ENCODE measurements at regions not wholly inside any gene's neighbourhood (a gene's known extent, or its start where the extent isn't known, plus 50 kb on each side); places are given as distances from the start of the nearest gene placed in this dataset.
"Not testable (repeated sequence)": the region's sequence is repeated elsewhere in the genome, so short reads cannot be mapped to it uniquely, and the experiment has no call there.

DNA sequence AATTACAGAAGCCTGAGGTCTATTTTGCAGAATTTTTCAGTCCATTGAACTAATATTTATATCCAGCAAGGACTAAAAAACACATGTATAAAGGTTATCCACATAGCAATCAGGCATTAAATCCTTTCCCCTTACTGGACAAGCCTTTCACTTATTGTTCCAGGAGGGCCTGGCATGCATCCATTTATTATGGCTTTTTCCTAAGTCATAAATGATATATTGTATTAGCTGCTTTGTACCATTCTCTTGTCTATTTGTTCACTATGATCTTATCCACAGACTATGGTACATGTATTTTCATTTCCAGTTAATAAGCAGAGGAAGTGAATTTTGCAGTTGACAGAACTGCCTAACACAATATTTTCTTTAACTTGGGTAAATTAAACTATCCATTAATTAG, 105.4 kb upstream of the ANK2 start:
- DNase-seq (ENCODE audit: low spot score): no peak

DNA sequence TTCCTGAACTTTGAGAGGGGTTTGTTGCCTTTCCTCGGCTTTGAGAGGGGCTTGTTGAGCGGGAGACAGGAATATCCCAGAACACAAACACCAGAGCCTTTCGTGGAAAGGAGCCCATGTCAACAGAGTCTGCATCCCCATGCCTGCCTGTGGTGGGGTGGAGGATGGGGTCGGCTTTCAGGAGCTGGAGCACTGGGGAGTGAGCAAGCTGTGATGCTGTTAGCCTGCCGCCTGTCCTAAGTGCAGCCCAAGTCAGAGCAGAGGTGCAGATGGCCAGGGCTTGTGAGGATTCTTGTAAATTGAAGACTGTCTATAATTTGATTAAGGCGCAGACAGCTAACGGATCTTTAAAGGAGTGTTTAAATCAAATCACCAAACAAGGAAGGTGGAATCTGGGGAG, 103.3 kb upstream of the ANK2 start:
- no peak for DNase-seq (ENCODE audit: low spot score)

DNA sequence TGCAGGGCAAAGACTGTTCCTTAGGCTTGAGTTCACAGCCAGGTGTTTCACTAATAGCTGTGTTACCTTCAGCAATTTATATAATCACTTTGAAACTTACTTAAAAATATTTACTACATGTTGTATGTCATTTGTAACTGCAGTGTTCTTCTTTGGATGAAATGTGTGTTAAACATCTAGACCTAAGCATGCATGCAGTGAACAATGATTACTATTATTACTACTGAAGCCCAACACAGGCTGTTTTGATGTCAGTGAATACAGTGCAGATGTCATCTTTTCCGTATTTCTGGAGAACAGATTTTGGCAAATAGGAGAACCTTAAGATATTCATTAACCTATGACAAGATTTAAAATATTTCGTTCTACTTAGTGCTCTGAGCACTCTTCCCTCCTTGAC, 101.8 kb upstream of the ANK2 start:
- no peak for DNase-seq (ENCODE audit: low spot score)

DNA sequence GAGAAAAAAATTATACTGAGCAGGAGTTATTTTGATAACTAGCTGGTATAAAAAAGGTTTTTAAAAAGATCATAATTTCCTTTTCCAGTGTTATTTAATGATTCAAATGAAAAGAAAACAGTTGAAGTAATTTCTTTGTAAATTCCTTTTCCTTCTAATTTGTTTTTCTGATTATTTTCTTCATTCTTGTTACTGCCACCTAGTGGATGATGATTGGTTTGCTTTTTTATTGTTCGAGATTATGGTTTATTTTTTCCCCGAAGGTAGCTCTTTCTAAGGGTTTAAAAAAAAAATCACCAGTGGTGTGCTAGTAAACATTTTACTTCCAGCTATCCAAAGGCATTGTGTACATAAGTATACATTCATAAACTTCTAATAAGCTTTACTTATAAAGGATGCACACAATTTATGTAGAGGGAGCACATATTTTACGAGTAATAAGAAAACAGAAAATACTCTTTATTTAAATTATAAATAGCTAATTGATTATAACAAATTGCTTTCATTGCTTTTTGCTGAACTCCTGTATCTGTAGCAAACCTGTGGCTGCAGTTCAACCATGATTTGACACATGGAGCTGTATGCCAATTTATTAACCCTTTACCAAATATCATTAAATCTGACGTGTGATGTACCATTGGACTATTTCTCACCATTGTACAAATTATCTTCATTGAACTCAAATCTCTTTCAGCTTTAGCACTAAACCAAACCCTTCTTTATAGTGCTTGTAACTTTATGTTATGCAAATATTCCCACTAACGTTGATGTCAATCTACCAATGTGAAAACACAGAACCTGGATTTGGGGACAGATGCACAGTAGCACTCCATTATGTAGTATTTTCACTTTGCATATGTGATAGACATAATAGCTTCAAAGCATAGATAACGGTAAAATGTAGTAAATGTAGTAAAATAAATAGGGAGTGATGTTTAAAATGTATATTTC, 97.8 kb upstream of the ANK2 start:
- DNase-seq (ENCODE audit: low spot score): peak; percentile 34

DNA sequence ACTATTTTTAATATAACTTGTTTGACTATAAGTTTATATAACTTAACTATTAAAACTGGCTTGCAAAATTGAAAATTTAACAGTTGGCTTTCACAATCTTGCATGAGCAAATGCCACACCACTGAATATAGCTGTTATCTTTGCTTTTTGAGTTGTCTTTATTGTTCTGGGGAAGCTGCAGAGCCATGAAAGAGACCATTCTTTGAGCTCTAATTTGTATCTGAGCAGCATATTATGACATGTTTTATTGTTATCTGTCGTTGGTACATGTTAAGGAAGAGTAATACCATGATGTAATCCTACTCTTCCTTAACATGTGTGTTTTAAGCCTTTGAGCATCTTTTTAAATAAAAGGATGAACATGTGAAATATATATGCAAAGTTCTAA, 97.1 kb upstream of the ANK2 start:
- DNase-seq (ENCODE audit: low spot score): no peak

DNA sequence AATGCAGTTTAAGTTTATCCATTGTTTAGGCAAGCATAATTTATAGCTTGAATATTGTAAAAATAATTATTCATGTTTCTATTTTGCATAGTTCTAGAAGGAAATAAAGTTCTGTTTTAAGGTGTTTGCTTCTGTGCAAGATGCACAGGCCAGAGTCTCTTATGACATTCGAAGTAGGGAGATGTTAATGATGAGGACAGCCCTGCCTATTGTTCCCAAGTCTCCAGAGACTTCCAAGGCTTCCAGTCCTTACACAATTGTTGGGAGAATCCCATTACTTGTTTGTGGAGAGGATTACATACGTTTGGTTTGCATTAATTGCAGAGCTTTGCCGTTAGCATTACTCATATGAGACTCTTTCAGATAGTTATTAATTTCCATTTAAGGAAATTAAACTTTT, 96.2 kb upstream of the ANK2 start:
- DNase-seq (ENCODE audit: low spot score): no peak

DNA sequence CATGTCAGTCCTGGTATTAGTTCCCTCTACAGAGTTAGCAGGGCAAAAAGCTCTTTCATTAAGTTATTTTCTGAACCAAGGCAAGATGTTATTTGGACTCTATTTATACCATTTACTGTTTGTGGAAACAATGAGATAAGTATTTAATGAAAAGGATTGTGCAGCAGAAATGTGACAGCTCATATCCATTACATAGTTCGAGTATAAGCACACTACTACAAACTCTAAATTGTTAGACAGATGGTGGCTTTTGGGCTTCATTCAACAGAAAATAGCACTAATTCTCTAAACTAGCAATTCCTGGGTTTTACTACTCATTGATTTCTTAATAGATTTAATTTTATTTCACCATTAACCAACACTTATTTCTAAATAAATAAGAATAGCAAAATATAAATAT, 95.2 kb upstream of the ANK2 start:
- DNase-seq (ENCODE audit: low spot score): no peak

DNA sequence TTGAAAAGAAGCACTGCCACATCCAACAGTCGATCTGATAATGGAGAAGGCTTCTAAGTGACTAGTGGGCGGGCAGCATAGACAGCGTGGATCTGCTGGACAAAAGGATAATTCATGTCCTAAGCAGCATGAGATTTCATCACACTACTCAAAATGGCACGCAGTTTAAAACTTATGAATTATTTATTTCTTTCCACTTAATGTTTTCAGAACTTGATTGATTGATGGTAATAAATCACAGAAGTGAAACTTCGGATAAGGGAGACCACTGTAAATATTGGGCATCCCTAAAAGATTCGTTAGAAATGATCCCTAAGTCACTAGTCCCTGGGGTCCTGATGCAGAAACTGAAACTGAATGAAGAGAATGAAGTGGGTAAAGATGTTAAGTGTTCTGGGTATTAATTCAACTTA, 93.0 kb upstream of the ANK2 start:
- no peak for DNase-seq (ENCODE audit: low spot score)

DNA sequence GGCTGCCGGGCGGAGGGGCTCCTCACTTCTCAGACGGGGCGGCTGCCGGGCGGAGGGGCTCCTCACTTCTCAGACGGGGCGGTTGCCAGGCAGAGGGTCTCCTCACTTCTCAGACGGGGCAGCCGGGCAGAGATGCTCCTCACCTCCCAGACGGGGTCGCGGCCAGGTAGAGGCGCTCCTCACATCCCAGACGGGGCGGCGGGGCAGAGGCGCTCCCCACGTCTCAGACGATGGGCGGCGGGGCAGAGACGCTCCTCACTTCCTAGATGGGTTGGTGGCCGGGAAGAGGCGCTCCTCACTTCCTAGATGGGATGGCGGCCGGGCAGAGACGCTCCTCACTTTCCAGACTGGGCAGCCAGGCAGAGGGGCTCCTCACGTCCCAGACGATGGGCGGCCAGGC, 91.7 kb upstream of the ANK2 start:
- DNase-seq (ENCODE audit: low spot score): not testable (repeated sequence)

DNA sequence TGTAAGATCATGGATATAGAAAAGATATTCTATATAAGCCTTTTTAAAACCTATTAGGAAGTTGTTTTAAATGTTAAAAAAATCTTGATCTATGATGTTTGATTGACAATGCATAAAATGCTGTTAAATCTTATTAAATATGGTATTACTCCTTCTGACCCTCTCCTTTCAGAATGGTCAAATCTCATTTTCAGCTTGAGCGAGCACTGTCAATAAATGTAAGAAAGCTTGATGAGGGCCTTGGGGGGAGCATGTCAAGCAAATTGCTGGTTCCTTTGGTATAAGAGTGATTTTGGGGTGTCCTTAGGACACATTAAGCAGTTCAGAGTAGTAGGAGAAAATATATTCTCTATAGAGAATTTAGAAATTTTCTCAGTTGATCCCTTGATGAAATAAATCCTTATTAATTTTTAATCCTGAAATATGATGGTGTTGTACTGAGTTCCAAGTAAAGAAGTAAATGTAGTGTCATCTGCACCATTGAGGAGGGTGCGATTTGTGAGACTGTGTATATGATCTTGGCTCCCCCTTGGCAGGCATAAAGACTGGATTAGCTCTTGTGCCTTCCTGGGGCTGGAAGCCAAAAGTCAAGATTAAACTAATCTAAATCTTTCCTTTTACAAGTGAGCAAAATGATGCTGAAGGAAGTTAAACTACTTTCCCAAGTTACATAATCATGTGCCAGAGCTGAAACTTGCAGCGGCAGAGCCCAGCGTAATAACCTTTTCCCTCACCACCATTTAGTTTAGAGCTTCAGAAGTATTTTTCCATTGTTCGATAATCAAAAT, 82.6 kb upstream of the ANK2 start:
- DNase-seq (ENCODE audit: low spot score): no peak

DNA sequence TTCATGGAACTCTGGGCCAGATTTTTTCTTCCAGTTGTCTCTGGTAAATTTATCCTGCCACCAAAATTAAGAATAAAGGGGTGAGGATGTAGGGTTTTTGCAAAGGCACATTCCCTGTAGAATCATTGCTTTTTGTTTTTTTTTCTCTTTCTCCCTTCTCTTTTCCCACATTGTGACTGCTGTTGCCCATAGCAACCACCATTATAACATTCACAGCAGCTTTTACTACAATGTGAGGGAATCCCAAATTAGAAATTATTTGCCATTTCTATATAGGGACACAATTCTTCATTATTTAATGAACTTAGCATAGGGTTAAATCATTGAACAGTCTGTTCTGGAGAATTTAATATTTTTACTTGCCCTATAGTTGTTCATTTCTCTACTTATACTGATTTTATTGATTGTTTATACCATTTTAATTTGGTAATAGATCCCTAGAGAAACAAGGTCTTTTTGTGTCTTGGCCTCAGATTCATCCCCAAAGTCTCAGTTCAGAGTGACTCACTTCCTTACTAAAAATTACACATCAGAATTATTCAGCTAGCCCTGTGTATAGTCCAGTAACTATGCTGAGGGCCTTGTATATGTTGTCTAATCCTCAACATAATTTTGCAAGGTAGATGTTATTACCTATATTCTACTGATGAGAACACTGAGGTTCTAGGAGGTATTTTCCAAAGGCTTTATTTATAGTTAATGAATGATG, 80.8 kb upstream of the ANK2 start:
- DNase-seq (ENCODE audit: low spot score): no peak

DNA sequence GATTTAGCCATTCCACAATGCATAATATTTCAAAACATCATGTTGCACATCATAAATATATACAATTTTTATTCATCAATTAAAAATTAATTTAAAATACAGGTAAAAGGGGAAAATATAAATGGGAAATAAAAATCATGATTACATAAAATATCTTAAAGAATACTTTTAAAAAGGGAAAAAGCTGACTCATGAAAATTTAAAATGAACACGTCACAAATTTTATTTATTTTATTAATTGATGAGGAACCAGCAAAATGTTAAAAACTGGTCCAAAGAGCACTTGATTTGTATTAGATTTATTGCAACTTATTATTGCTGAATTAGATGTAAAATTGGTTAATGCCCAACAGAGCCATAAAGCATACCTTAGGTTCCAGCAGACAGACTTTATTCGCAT, 78.5 kb upstream of the ANK2 start:
- DNase-seq (ENCODE audit: low spot score): no peak

DNA sequence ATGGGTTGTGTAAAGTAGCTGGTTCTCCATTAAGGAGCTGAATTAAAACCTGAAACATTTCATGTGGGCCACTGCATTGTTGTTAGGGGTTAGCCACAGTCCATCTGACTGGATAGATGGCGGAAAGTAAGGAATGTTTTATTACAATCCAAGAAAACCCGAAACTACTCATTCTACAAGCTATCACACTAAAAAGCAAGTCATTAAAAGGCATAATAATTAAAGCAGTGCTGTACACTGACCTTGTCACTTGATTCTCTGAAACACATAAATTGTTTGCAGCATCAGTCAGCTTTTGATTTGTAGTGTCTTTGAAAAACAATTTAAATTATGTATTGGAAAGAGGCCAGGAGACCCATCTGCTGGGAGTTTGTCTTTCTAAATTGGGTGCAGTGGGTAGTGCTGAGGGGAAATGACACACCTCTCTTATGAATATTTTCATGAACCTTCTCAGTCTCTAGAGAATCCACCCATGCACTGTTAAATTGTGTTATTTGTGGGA, 75.7 kb upstream of the ANK2 start:
- DNase-seq (ENCODE audit: low spot score): no peak

DNA sequence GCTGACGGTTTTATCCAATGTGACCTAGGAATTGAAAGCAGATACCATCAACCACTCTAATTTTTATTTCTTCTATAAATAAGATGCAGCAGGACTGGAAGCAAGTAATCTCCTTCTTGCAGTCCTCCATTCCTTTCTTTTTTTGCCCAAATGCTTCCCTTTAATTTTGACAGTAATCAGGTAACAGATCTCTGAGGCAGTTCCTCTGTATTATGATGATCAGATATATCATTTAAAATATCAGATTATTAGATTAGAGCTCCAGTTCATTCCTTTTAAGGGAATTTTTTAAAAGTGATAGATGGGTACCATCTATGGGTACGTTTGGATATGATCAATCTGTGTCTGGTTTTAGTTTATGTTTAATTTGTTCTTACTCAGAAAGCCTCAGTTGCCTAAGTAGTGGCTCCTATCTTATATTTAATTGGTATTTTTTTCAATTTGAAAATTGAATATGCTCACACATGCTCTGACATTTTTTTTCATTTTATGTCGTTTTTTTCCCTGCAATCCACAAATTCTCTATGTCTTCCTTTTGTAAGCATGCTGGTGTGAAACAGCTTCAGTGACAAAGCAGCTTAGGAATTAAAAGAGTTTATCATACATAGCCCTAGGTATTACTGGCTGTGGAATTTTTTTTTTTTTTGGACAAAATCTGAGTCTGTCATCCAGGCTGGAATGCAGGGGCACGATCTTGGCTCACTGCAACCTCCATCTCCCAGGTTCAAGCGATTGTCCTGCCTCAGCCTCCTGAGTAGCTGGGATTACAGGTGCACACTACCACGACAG, 73.7 kb upstream of the ANK2 start:
- DNase-seq (ENCODE audit: low spot score): no peak

DNA sequence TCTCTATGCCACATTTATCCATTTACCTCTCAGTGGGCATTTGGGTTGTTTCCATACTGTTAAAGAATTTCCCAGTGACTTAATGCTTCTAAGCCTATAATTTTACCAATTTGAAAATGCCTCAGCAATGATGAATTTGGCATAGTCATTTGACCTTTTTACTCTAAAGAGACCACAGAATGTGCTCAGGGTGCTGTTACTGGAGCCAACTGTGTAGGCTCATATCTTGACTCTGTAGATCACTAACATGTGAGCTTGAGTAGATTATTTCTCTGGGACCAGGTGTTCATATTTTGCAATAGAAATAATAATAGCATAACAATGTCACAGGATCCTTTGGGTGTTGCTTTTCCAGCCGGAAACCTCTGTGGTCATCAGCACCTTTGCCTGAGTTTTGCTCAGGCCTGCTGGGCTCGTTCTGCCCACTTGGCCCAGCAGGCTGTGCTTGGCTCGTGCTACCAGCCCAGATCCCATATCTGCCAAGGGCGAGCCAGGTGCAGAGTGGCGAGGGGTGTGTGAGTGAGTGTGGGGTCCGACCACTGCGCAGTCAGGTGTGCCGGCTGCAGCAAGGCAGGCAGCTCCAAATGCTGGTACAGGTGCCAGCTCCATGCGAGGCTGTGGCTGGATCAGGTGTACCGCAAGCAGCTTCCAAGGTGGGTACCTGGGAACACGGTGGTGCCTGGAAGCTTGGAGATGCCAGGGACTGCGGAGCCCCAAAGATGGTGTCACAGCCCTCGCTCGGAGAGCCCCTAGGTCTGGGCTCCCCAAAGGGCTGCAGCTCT, 70.6 kb upstream of the ANK2 start:
- DNase-seq (ENCODE audit: low spot score): no peak

DNA sequence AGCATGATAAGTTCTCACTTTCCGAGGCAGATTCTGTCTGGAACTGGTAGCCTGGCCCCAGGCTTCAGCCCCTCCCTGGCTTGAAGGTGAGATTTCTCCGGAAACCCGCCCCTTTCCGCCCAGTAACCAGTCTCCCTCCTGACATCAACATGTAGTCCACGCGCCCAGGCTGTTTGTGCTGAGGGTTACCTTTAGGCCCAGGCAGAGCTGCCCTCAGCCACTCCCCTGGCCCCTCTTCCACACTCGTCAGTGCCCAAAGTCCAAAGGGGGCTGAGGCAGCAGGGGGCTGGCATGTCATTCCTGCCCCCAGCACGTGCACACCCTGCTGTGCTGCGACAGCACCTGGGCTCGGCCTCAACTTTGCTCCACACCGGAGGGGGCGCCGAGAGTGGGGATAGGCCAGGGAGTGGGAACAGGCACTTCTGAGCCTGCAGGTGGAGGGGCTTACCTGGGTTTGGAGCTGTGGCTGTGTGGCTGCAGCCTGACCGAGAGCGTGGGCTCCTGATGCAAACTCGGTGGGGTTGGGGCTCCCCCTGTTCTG, 69.5 kb upstream of the ANK2 start:
- no peak for DNase-seq (ENCODE audit: low spot score)

DNA sequence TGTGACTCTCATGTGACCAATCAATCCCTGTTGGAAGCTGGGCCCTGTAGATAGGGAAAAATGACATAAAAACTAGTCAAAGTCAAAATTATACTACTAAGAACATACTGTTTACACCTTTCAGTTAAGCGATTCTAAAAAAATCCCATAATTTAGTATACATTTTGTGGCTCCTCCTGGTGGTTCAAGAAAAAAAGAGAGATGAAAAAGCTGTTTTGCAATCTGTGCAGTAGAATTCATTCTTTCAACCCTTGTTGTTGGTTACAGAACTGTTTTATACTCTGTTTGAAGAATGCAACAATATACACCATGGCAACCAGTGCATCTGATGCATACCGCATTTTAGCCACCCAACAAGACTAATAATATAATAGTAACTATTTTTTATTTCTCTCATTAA, 66.8 kb upstream of the ANK2 start:
- no peak for DNase-seq (ENCODE audit: low spot score)

DNA sequence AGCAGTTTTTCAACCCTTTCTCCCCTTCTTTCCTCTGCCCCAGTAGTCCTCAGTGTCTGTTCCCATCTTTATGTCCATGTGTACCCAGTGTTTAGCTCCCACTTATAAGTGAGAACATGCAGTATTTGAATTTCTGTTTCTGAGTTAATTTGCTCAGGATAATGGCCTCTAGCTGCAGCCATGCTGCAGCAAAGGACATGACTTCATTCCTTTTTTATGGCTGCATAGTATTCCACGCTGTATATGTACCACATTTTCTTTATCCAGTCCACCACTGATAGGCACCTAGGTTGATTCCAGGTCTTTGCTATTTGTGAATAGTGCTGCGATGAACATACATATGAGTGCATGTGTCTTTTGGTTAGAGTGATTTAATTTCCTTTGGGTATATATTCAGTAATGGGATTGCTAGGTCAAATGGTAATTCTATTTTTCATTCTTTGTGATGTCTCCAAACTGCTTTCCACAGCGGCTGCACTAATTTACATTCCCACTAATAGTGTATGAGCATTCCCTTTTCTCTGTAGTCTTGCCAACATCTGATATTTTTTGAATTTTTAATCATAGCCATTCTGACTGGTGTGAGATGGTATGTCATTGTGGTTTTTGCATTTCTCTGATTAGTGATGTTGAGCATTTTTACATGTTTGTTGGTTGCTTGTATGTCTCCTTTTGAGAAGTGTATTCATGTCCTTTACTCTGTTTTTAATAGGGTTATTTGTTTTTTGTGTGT, 54.6 kb upstream of the ANK2 start:
- no peak for DNase-seq (ENCODE audit: low spot score)

Data from HT-29 (cell line).